ENCODE measurements at regions not wholly inside any gene's neighbourhood (a gene's known extent, or its start where the extent isn't known, plus 50 kb on each side); places are given as distances from the start of the nearest gene placed in this dataset.

GRCh38 chr4:62571494-62571893 lies 1371.4 kb downstream of the ADGRL3 start:
- no peak overlapping the region for H3K27ac Mint-ChIP-seq (ENCODE audit: low read depth, unreplicated experiment)
- no TSS peak for BruUV-seq (replicated peaks)
- no peaks in the 10 kb centered on the region for H3K36me3 Mint-ChIP-seq (ENCODE audit: insufficient read depth, unreplicated experiment)
- DNase-seq (ENCODE audit: unreplicated experiment), result no peak
- POLR2A ChIA-PET, result no interaction called here
- intact Hi-C loops (cut with micrococcal nuclease), result no loop called here
- H3K4me1 Mint-ChIP-seq (ENCODE audit: insufficient read depth, unreplicated experiment), result no peaks in the 10 kb centered on the region
- TF ChIP-seq CTCF (IDR thresholded peaks at IDR 0.05; ENCODE audit: unreplicated experiment), result no peak
- no peaks in the 10 kb centered on the region for H3K9me3 Mint-ChIP-seq (ENCODE audit: unreplicated experiment)
- H3K4me3 Mint-ChIP-seq (ENCODE audit: unreplicated experiment), result no peak overlapping the region
- no peaks in the 10 kb centered on the region for H3K27me3 Mint-ChIP-seq (ENCODE audit: insufficient read depth, unreplicated experiment)
- CTCF ChIA-PET, result interaction anchor here (1.0 kb wide), 1 partner anchor 13 kb away, joined by 3 read pairs; no protein-coding TSS in a partner anchor

- no peak for DNase-seq (ENCODE audit: unreplicated experiment)
- H3K9me3 Mint-ChIP-seq (ENCODE audit: unreplicated experiment), result no peaks in the 10 kb centered on the region
- BruUV-seq (replicated peaks), result no TSS peak
- no peaks in the 10 kb centered on the region for H3K36me3 Mint-ChIP-seq (ENCODE audit: insufficient read depth, unreplicated experiment)
- no peaks in the 10 kb centered on the region for H3K27me3 Mint-ChIP-seq (ENCODE audit: insufficient read depth, unreplicated experiment)
- intact Hi-C loops (cut with micrococcal nuclease), result no loop called here
- ChIA-PET POLR2A (no interaction called here), CTCF (no interaction called here)
- peaks cover 7% of the 10 kb centered on the region for H3K4me1 Mint-ChIP-seq (ENCODE audit: insufficient read depth, unreplicated experiment)
- H3K4me3 Mint-ChIP-seq (ENCODE audit: unreplicated experiment), result no peak overlapping the region
- no peak for TF ChIP-seq CTCF (IDR thresholded peaks at IDR 0.05; ENCODE audit: unreplicated experiment)
- no peak overlapping the region for H3K27ac Mint-ChIP-seq (ENCODE audit: low read depth, unreplicated experiment)
Observed at GRCh38 chr4:62560858-62561257, 1360.7 kb downstream of the ADGRL3 start.

- no TSS peak for BruUV-seq (replicated peaks)
- Mint-ChIP-seq H3K27me3 (ENCODE audit: insufficient read depth, unreplicated experiment) (no peaks in the 10 kb centered on the region), H3K36me3 (ENCODE audit: insufficient read depth, unreplicated experiment) (no peaks in the 10 kb centered on the region), H3K4me1 (ENCODE audit: insufficient read depth, unreplicated experiment) (peaks cover 3% of the 10 kb centered on the region), H3K27ac (ENCODE audit: low read depth, unreplicated experiment) (no peak overlapping the region), H3K4me3 (ENCODE audit: unreplicated experiment) (no peak overlapping the region), H3K9me3 (ENCODE audit: unreplicated experiment) (no peaks in the 10 kb centered on the region)
- DNase-seq (ENCODE audit: unreplicated experiment), result no peak
- CTCF ChIA-PET, result interaction anchor here (0.7 kb wide), 1 partner anchor 511 kb away, joined by 5 read pairs; no protein-coding TSS in a partner anchor
- no peak for TF ChIP-seq CTCF (IDR thresholded peaks at IDR 0.05; ENCODE audit: unreplicated experiment)
- POLR2A ChIA-PET, result no interaction called here
- intact Hi-C loops (cut with micrococcal nuclease), result no loop called here
Observed at GRCh38 chr4:62550121-62550520, 1350.0 kb downstream of the ADGRL3 start.

- no peak overlapping the region for H3K4me3 Mint-ChIP-seq (ENCODE audit: unreplicated experiment)
- no peak overlapping the region for H3K27ac Mint-ChIP-seq (ENCODE audit: low read depth, unreplicated experiment)
- ChIA-PET POLR2A (no interaction called here), CTCF (interaction anchor here (0.6 to 0.7 kb wide), 2 partner anchors 511 to 534 kb away, joined by 4 to 5 read pairs; no protein-coding TSS in a partner anchor)
- intact Hi-C loops (cut with micrococcal nuclease), result no loop called here
- DNase-seq (ENCODE audit: unreplicated experiment), result no peak
- no peaks in the 10 kb centered on the region for H3K9me3 Mint-ChIP-seq (ENCODE audit: unreplicated experiment)
- no TSS peak for BruUV-seq (replicated peaks)
- H3K4me1 Mint-ChIP-seq (ENCODE audit: insufficient read depth, unreplicated experiment), result no peaks in the 10 kb centered on the region
- no peaks in the 10 kb centered on the region for H3K36me3 Mint-ChIP-seq (ENCODE audit: insufficient read depth, unreplicated experiment)
- no peak for TF ChIP-seq CTCF (IDR thresholded peaks at IDR 0.05; ENCODE audit: unreplicated experiment)
- H3K27me3 Mint-ChIP-seq (ENCODE audit: insufficient read depth, unreplicated experiment), result no peaks in the 10 kb centered on the region
Observed at GRCh38 chr4:62549601-62550000, 1349.5 kb downstream of the ADGRL3 start.

Measured in MCF 10A (cell line).